BE2C (cell line): ENCODE measurements at regions not wholly inside any gene's neighbourhood (a gene's known extent, or its start where the extent isn't known, plus 50 kb on each side); places are given as distances from the start of the nearest gene placed in this dataset.

Experiments used
- DNase-seq: peaks from one replicate; pipeline ENCODE4 v3.0.0-alpha.2; 2020
- H3K27me3 ChIP-seq: fragments of 250-450 bp; sonication (Bioruptor Pico); 2 replicates; pipeline ENCODE4 v1.5.1; 2020; ENCODE audit warnings: mild to moderate bottlenecking
- H3K36me3 ChIP-seq: fragments of 250-450 bp; sonication (Bioruptor Pico); 2 replicates; pipeline ENCODE4 v1.5.1; 2020; ENCODE audit warnings: mild to moderate bottlenecking
- H3K4me1 ChIP-seq: fragments of 250-450 bp; sonication (Bioruptor Pico); 2 replicates; pipeline ENCODE4 v1.5.1; 2020
- H3K4me3 ChIP-seq: 2 replicates; pipeline ENCODE4 v1.5.1; 2011; ENCODE audit warnings: low read depth, low read length
- H3K9me3 ChIP-seq: fragments of 250-450 bp; sonication (Bioruptor Pico); 2 replicates; pipeline ENCODE4 v1.5.1; 2020
- TF ChIP-seq, protein P1 (sequence below): IDR thresholded peaks from 2 replicates; pipeline ENCODE4 v1.5.1; 2012; ENCODE audit warnings: mild to moderate bottlenecking, low read depth, low read length

DNA sequence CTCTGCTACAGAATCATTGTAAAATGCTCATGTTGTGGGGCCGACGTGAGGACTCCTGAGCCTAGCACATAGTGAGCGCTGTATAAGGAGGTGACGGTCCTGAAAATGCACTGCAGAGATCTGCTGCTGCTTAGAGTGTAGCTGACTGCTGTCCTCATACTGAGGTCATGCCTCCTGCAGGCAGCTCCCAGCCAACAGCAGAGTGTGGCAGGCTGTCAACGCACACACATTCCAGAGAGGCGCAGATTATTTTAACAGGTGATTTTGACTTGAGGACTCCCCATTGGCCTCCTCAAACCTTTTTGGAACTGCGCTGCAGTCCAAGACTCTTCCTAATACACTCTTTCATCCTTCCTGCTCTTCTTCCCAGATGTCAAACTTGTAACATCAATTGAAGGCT, 119.8 kb upstream of the KCNJ6 start:
- Histone ChIP-seq H3K4me3 (no peak overlapping the region), H3K4me1 (no peaks in the 10 kb centered on the region), H3K36me3 (no peaks in the 10 kb centered on the region), H3K27me3 (no peaks in the 10 kb centered on the region), H3K9me3 (no peaks in the 10 kb centered on the region)
- DNase-seq, result no peak
- TF ChIP-seq, protein P1, sequence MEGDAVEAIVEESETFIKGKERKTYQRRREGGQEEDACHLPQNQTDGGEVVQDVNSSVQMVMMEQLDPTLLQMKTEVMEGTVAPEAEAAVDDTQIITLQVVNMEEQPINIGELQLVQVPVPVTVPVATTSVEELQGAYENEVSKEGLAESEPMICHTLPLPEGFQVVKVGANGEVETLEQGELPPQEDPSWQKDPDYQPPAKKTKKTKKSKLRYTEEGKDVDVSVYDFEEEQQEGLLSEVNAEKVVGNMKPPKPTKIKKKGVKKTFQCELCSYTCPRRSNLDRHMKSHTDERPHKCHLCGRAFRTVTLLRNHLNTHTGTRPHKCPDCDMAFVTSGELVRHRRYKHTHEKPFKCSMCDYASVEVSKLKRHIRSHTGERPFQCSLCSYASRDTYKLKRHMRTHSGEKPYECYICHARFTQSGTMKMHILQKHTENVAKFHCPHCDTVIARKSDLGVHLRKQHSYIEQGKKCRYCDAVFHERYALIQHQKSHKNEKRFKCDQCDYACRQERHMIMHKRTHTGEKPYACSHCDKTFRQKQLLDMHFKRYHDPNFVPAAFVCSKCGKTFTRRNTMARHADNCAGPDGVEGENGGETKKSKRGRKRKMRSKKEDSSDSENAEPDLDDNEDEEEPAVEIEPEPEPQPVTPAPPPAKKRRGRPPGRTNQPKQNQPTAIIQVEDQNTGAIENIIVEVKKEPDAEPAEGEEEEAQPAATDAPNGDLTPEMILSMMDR, result no peak

DNA sequence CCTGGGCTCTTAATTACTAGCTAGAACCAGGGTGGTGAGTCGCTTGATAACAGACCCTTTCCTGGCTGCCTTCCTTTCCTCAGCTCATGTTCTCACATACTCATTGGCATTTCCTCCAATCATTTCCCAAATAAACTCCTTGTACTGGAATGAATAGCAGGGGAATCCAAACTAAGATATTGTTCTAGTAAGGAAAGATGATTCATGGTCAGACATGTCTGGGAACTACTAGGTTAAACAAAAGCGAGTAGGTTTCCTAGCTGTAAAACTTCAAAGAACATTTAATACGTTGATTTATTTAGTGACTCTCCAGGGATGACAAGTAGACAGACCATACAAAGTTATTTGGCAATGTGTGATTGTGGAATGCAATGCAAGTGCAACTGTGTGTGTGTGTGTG, 121.2 kb upstream of the KCNJ6 start:
- no peak overlapping the region for H3K4me3 ChIP-seq
- H3K27me3 ChIP-seq, result no peaks in the 10 kb centered on the region
- H3K36me3 ChIP-seq, result no peaks in the 10 kb centered on the region
- no peaks in the 10 kb centered on the region for H3K9me3 ChIP-seq
- TF ChIP-seq, protein P1, result no peak
- DNase-seq, result no peak
- no peaks in the 10 kb centered on the region for H3K4me1 ChIP-seq

DNA sequence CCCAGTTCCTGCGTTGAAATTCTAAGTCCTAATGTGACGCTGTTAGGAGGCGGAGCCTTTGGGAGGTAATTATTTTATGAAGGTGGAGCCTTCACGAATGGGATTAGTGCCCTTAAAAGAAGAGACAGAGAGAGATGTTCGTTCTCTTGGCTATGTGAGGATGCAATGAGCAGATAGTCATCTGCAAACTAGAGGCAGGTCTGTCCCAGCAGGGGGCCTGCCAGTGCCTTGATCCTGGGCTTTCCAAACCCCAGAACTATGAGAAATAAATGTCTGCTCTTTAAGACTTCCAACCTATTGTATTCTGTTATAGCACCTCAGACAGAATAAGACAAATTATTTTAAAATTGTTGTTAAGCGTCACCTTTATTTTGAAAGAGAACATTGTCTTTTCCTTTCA, 123.1 kb upstream of the KCNJ6 start:
- TF ChIP-seq, protein P1, result no peak
- Histone ChIP-seq H3K9me3 (no peaks in the 10 kb centered on the region), H3K36me3 (no peaks in the 10 kb centered on the region), H3K4me3 (no peak overlapping the region), H3K4me1 (no peaks in the 10 kb centered on the region), H3K27me3 (no peaks in the 10 kb centered on the region)
- no peak for DNase-seq

DNA sequence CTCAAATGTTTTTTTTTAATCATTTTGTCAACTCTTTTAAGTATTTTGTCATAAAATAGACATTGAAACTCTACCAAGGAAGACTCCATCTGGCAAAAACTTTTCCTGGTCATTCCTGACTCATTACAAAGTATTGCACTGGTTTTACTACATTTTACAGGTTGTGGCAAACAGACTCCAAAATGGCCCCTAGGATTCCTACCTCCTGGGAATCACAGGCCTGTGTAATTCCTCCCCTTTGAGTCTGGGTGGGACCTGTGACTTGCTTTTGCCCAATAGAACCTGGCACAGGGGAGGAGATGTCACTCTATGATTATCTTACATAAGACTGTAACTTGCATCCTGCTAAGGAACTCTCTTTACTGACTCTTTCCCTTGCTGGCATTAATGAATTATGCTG, 123.6 kb upstream of the KCNJ6 start:
- TF ChIP-seq, protein P1, result no peak
- Histone ChIP-seq H3K4me3 (no peak overlapping the region), H3K27me3 (no peaks in the 10 kb centered on the region), H3K9me3 (no peaks in the 10 kb centered on the region), H3K36me3 (no peaks in the 10 kb centered on the region), H3K4me1 (no peaks in the 10 kb centered on the region)
- DNase-seq, result no peak

DNA sequence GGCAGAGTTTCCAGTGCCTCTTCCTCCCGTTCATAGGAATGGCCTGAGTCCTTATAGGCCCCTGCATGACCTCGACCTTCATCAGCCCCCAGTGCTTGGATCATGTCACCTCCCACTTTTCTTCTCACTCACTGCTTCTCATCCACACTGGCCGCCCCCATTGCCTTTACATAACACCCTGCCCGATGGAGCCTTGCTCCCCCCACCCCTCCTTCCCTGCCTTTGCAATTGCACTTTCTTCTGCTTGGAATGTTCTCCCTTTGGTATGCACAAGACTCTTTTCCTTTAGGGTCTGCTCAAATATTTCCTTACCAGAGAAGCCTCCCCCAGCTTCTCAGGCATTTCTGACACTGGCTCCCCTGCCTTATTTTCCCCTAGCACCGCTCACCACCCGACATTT, 125.2 kb upstream of the KCNJ6 start:
- Histone ChIP-seq H3K4me3 (no peak overlapping the region), H3K9me3 (no peaks in the 10 kb centered on the region), H3K4me1 (no peaks in the 10 kb centered on the region), H3K36me3 (no peaks in the 10 kb centered on the region), H3K27me3 (no peaks in the 10 kb centered on the region)
- TF ChIP-seq, protein P1, result no peak
- DNase-seq, result no peak

DNA sequence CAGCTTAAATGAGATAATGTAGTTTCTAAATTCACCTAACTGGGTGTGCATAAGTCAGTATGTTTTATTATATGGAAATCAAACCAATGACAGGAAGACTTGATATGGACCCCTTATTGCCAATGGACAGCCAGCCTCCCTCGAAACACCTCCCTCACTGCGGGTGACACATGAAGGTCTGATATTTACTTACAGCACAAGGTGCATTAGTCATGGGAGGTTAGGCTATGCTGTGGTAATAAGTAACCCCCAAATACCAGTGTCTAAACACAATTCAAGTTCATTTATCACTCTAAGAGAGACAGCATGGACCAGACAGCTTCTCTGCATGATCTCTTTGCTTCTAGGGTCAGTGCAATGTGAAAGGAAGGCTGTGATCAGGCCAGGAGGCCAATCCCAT, 126.0 kb upstream of the KCNJ6 start:
- Histone ChIP-seq H3K36me3 (no peaks in the 10 kb centered on the region), H3K27me3 (no peaks in the 10 kb centered on the region), H3K4me3 (no peak overlapping the region), H3K9me3 (no peaks in the 10 kb centered on the region), H3K4me1 (no peaks in the 10 kb centered on the region)
- TF ChIP-seq, protein P1, result no peak
- DNase-seq, result no peak
